HG03575 (cell line): ENCODE measurements at regions not wholly inside any gene's neighbourhood (a gene's known extent, or its start where the extent isn't known, plus 50 kb on each side); places are given as distances from the start of the nearest gene placed in this dataset.
"Not testable (repeated sequence)": the region's sequence is repeated elsewhere in the genome, so short reads cannot be mapped to it uniquely, and the experiment has no call there.

Source experiments
- ATAC-seq: cut with Tn5 transposase; IDR thresholded peaks from one replicate; pipeline ENCODE4 v1.9.1; 2021; ENCODE audit not compliant: unreplicated experiment, insufficient number of reproducible peaks, low FRiP score; ENCODE audit errors: extremely low read depth

GRCh38 chr1:67482733-67483482 is 52.7 kb upstream of the SERBP1 start:
- no peak for ATAC-seq

GRCh38 chr1:67484492-67484891 is 54.3 kb upstream of the SERBP1 start:
- no peak for ATAC-seq

- ATAC-seq = no peak
Observed at GRCh38 chr1:67485046-67485811, 55.0 kb upstream of the SERBP1 start.

- peak; percentile 84 for ATAC-seq
Observed at GRCh38 chr1:67489643-67490042, 59.4 kb upstream of the SERBP1 start.

- no peak for ATAC-seq
Observed at GRCh38 chr1:67491280-67491679, 61.1 kb upstream of the SERBP1 start.

GRCh38 chr1:67493148-67493547 is 62.9 kb upstream of the SERBP1 start:
- no peak for ATAC-seq

- ATAC-seq = no peak
Observed at GRCh38 chr1:67495327-67495726, 65.1 kb upstream of the SERBP1 start.

- ATAC-seq = no peak
Observed at GRCh38 chr1:67496329-67496728, 66.1 kb upstream of the SERBP1 start.

- ATAC-seq = peak; percentile 79
Observed at GRCh38 chr1:67500413-67500959, 70.3 kb upstream of the SERBP1 start.

- ATAC-seq = no peak
Observed at GRCh38 chr1:67503974-67504373, 73.8 kb upstream of the SERBP1 start.

GRCh38 chr1:67513392-67514294 is 83.4 kb upstream of the SERBP1 start:
- ATAC-seq = not testable (repeated sequence)

GRCh38 chr1:67514300-67514699 is 84.1 kb upstream of the SERBP1 start:
- no peak for ATAC-seq

GRCh38 chr1:67514786-67515185 is 84.6 kb upstream of the SERBP1 start:
- no peak for ATAC-seq

- ATAC-seq = no peak
Observed at GRCh38 chr1:67515324-67516080, 85.3 kb upstream of the SERBP1 start.

GRCh38 chr1:67517046-67517445 is 86.8 kb upstream of the SERBP1 start:
- no peak for ATAC-seq

GRCh38 chr1:67522001-67522441 is 91.8 kb upstream of the SERBP1 start:
- no peak for ATAC-seq

GRCh38 chr1:67522793-67523192 is 92.6 kb upstream of the SERBP1 start:
- ATAC-seq = no peak
